HepG2 (cell line): ENCODE measurements at regions not wholly inside any gene's neighbourhood (a gene's known extent, or its start where the extent isn't known, plus 50 kb on each side); places are given as distances from the start of the nearest gene placed in this dataset.

Source experiments
- RBAK ChIP-seq: sonication (generic); formaldehyde crosslinking; IDR thresholded peaks from 2 replicates; pipeline ENCODE4 v1.5.1; 2020; ENCODE audit warnings: mild to moderate bottlenecking, missing genetic modification reagents
- SMC3 ChIP-seq: IDR thresholded peaks from 2 replicates; pipeline ENCODE4 v1.6.1; 2011; ENCODE audit warnings: low read length, improper control_type of control experiment
- SRSF1 ChIP-seq: fragments of 200-400 bp; formaldehyde crosslinking; optimal IDR thresholded peaks from 2 replicates; pipeline ENCODE3; 2017; ENCODE audit warnings: mild to moderate bottlenecking, low read depth, low read length, moderate library complexity
- YEATS4 ChIP-seq: sonication (generic); formaldehyde crosslinking; IDR thresholded peaks from 2 replicates; pipeline ENCODE4 v1.4.0; 2020; ENCODE audit warnings: missing genetic modification reagents, borderline replicate concordance
- ZNF121 ChIP-seq: sonication (generic); formaldehyde crosslinking; IDR thresholded peaks from 2 replicates; pipeline ENCODE4 v1.5.0; 2020; ENCODE audit warnings: mild to moderate bottlenecking, missing genetic modification reagents
- ZNF20 ChIP-seq: sonication (generic); formaldehyde crosslinking; IDR thresholded peaks from 2 replicates; pipeline ENCODE4 v1.4.0; 2020; ENCODE audit warnings: mild to moderate bottlenecking, moderate library complexity, missing genetic modification reagents
- ZNF264 ChIP-seq: sonication (generic); formaldehyde crosslinking; IDR thresholded peaks from 2 replicates; pipeline ENCODE4 v1.4.0; 2020; ENCODE audit warnings: missing genetic modification reagents
- ZNF280D ChIP-seq: sonication (generic); formaldehyde crosslinking; IDR thresholded peaks from 2 replicates; pipeline ENCODE4 v1.5.1; 2020; ENCODE audit warnings: mild to moderate bottlenecking, missing genetic modification reagents
- ZNF484 ChIP-seq: sonication (generic); formaldehyde crosslinking; IDR thresholded peaks from 2 replicates; pipeline ENCODE4 v1.5.1; 2020; ENCODE audit warnings: mild to moderate bottlenecking, low read depth, missing genetic modification reagents, borderline replicate concordance
- ZNF713 ChIP-seq: sonication (generic); formaldehyde crosslinking; IDR thresholded peaks from 2 replicates; pipeline ENCODE4 v1.4.0; 2020; ENCODE audit warnings: mild to moderate bottlenecking, missing genetic modification reagents
- TF ChIP-seq, protein P1 (sequence below): IDR thresholded peaks from 2 replicates; pipeline ENCODE4 v1.6.1; 2012; ENCODE audit warnings: low read length, improper control_type of control experiment
- TF ChIP-seq, protein P2 (sequence below): sonication (generic); formaldehyde crosslinking; IDR thresholded peaks from 2 replicates; pipeline ENCODE4 v1.5.0; 2020; ENCODE audit warnings: mild to moderate bottlenecking, missing genetic modification reagents
- TF ChIP-seq, protein P3 (sequence below): IDR thresholded peaks from 2 replicates; pipeline ENCODE4 v1.6.1; 2012; ENCODE audit warnings: low read depth, low read length, improper control_type of control experiment

DNA sequence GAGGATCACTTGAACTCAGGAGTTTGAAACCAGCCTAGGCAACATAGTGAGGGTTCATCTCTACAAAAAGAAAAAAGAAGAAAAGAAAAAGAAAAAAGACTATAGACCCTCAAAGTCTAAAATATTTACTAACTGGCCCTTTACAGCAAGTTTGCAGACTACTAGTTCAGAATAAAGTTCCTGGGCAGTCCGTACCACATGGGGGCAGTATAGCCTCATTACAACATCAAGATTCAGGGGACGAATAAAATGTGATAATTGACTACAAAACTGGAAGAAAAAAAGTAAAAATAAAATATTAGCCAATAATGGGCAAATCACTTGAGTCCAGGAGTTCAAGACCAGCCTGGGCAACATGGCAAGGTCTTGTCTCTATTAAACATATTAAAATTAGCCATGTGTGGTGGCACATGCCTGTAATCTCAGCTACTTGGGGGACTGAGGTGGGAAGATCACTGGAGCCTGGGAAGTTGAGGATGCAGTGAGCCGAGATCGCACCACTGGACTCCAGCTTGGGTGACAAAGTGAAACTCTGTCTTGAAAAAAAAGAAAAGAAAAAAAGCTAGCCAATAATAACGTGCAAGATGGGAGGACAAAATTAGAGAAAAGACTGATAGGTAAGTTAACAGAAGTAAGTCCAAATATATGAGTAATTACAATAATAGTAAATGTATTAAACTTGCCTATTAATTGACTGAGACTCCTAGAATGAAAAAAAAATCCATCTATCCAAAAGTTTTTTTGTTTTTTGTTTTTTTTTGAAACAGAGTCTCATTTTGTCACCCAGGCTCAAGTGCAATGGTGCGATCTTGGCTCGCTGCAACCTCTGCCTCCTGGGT lies 129.4 kb upstream of the SEC14L1 start (continued):
- TF ChIP-seq ZNF280D (CRISPR knock-in tag), result no peak
- TF ChIP-seq RBAK (CRISPR knock-in tag), result no peak
- no peak for TF ChIP-seq ZNF484 (CRISPR knock-in tag)
- TF ChIP-seq YEATS4 (CRISPR knock-in tag), result no peak
- TF ChIP-seq, protein P1, sequence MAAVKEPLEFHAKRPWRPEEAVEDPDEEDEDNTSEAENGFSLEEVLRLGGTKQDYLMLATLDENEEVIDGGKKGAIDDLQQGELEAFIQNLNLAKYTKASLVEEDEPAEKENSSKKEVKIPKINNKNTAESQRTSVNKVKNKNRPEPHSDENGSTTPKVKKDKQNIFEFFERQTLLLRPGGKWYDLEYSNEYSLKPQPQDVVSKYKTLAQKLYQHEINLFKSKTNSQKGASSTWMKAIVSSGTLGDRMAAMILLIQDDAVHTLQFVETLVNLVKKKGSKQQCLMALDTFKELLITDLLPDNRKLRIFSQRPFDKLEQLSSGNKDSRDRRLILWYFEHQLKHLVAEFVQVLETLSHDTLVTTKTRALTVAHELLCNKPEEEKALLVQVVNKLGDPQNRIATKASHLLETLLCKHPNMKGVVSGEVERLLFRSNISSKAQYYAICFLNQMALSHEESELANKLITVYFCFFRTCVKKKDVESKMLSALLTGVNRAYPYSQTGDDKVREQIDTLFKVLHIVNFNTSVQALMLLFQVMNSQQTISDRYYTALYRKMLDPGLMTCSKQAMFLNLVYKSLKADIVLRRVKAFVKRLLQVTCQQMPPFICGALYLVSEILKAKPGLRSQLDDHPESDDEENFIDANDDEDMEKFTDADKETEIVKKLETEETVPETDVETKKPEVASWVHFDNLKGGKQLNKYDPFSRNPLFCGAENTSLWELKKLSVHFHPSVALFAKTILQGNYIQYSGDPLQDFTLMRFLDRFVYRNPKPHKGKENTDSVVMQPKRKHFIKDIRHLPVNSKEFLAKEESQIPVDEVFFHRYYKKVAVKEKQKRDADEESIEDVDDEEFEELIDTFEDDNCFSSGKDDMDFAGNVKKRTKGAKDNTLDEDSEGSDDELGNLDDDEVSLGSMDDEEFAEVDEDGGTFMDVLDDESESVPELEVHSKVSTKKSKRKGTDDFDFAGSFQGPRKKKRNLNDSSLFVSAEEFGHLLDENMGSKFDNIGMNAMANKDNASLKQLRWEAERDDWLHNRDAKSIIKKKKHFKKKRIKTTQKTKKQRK, result no peak
- TF ChIP-seq ZNF264, result 0 out of 2 replicates have a peak, but pooled peaks have one; percentile 31
- TF ChIP-seq ZNF20 (CRISPR knock-in tag), result no peak
- no peak for TF ChIP-seq ZNF121 (CRISPR knock-in tag)
- no peak for TF ChIP-seq ZNF713
- peak; percentile 62; the same call in 1 of the 2 replicates for TF ChIP-seq SMC3
- TF ChIP-seq SRSF1, result no peak
- TF ChIP-seq, protein P2, sequence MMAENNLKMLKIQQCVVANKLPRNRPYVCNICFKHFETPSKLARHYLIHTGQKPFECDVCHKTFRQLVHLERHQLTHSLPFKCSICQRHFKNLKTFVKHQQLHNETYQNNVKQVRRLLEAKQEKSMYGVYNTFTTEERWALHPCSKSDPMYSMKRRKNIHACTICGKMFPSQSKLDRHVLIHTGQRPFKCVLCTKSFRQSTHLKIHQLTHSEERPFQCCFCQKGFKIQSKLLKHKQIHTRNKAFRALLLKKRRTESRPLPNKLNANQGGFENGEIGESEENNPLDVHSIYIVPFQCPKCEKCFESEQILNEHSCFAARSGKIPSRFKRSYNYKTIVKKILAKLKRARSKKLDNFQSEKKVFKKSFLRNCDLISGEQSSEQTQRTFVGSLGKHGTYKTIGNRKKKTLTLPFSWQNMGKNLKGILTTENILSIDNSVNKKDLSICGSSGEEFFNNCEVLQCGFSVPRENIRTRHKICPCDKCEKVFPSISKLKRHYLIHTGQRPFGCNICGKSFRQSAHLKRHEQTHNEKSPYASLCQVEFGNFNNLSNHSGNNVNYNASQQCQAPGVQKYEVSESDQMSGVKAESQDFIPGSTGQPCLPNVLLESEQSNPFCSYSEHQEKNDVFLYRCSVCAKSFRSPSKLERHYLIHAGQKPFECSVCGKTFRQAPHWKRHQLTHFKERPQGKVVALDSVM (CRISPR knock-in tag), result no peak
- TF ChIP-seq, protein P3, sequence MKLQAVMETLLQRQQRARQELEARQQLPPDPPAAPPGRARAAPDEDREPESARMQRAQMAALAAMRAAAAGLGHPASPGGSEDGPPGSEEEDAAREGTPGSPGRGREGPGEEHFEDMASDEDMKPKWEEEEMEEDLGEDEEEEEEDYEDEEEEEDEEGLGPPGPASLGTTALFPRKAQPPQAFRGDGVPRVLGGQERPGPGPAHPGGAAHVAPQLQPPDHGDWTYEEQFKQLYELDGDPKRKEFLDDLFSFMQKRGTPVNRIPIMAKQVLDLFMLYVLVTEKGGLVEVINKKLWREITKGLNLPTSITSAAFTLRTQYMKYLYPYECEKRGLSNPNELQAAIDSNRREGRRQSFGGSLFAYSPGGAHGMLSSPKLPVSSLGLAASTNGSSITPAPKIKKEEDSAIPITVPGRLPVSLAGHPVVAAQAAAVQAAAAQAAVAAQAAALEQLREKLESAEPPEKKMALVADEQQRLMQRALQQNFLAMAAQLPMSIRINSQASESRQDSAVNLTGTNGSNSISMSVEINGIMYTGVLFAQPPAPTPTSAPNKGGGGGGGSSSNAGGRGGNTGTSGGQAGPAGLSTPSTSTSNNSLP, result peak; percentile 70
